Sigmoid colon (tissue), 6 donors: ENCODE measurements at regions not wholly inside any gene's neighbourhood (a gene's known extent, or its start where the extent isn't known, plus 50 kb on each side); places are given as distances from the start of the nearest gene placed in this dataset.

ENCODE experiments used
- DNase-seq: peaks from one replicate; pipeline ENCODE4 v3.0.0-alpha.2; 2019
- H3K27ac ChIP-seq, 4 donors: fragments of 200-600 bp; sonication (generic); one replicate each; pipeline ENCODE4 v1.5.1; 2016 to 2019; ENCODE audit warnings: mild to moderate bottlenecking in 1 of 4
- H3K27me3 ChIP-seq, 3 donors: fragments of 200-600 bp; sonication (generic); one replicate each; pipeline ENCODE4 v1.5.1; 2019; ENCODE audit warnings: mild to moderate bottlenecking in 1 of 3
- H3K36me3 ChIP-seq, 4 donors: fragments of 200-600 bp; sonication (generic); one replicate each; pipeline ENCODE4 v1.5.1; 2016 to 2019
- H3K4me1 ChIP-seq, 4 donors: fragments of 200-600 bp; sonication (generic); one replicate each; pipeline ENCODE4 v1.5.1; 2017 to 2019
- H3K4me3 ChIP-seq, 4 donors: fragments of 200-600 bp; sonication (generic); one replicate each; pipeline ENCODE4 v1.5.1; 2017 to 2019; ENCODE audit warnings: mild to moderate bottlenecking in 2 of 4, moderate library complexity in 1 of 4
- H3K9me3 ChIP-seq, 4 donors: fragments of 200-600 bp in 3 of 4; sonication (generic) in 3 of 4; one replicate each; pipeline versions ENCODE4 v1.5.1 to v1.6.1; 2013 to 2019
- CTCF ChIP-seq, 4 experiments: fragments of 450-650 bp in 3 of 4; fragments of 200-600 bp in 1 of 4; IDR thresholded peaks; one replicate each; pipeline ENCODE4 v1.5.1; 2016 to 2019; ENCODE audit warnings: antibody characterized with exemption in 4 of 4, mild to moderate bottlenecking in 3 of 4, moderate library complexity in 2 of 4
- EP300 ChIP-seq, 4 donors: sonication (generic); formaldehyde crosslinking; IDR thresholded peaks; one replicate each; pipeline ENCODE4 v1.6.1; 2017; ENCODE audit warnings: antibody characterized with exemption in 4 of 4
- POLR2A ChIP-seq, 2 donors: fragments of 450-650 bp; IDR thresholded peaks; one replicate each; pipeline ENCODE4 v1.6.1; 2016; ENCODE audit warnings: antibody characterized with exemption in 2 of 2, mild to moderate bottlenecking in 2 of 2, moderate library complexity in 2 of 2
- POLR2AphosphoS5 ChIP-seq, 4 donors: sonication (generic); formaldehyde crosslinking; IDR thresholded peaks; one replicate each; pipeline ENCODE4 v1.6.1; 2017; ENCODE audit warnings: antibody characterized with exemption in 4 of 4
- WGBS, 2 donors: extraction: QIAGEN DNeasy Blood & Tissue Kit; methylation state at CpG; one replicate each; pipeline ENCODE4 v1.1.7; 2013; 5-methylcytosine and 5-hydroxymethylcytosine counted together
- intact Hi-C: fragments of 100-400 bp; cut with DNase I; formaldehyde crosslinking; loops from one replicate; pipeline ENCODE4 v1.15.1; 2023
- donor health status: healthy with polysubstance abuse.
- donor health status: healthy.

- intact Hi-C loops = no loop called here
- WGBS, 2 donors = 66 to 78% methylated on average over 3 of the region's 3 CpGs
- Histone ChIP-seq H3K27ac (no peak overlapping the region), H3K27me3 (no peaks in the 10 kb centered on the region), H3K4me3 (no peak overlapping the region), H3K9me3 (peaks cover 0 to 3% (median 0%) of the 10 kb centered on the region in 4 donors), H3K4me1 (no peaks in the 10 kb centered on the region), H3K36me3 (no peaks in the 10 kb centered on the region)
- no peak for TF ChIP-seq EP300 (IDR thresholded peaks at IDR 0.05)
- no peak for TF ChIP-seq POLR2AphosphoS5 (IDR thresholded peaks at IDR 0.05)
- no peak for TF ChIP-seq CTCF (IDR thresholded peaks at IDR 0.05)
- TF ChIP-seq POLR2A (IDR thresholded peaks at IDR 0.05) = no peak
- no peak for DNase-seq
Observed at GRCh38 chr17:51563961-51564360, 303.6 kb downstream of the UTP18 start.

- Histone ChIP-seq H3K9me3 (no peaks in the 10 kb centered on the region), H3K27me3 (no peaks in the 10 kb centered on the region), H3K4me1 (no peaks in the 10 kb centered on the region), H3K4me3 (no peak overlapping the region), H3K27ac (no peak overlapping the region), H3K36me3 (no peaks in the 10 kb centered on the region)
- intact Hi-C loops = no loop called here
- TF ChIP-seq POLR2A (IDR thresholded peaks at IDR 0.05) (no peak), EP300 (IDR thresholded peaks at IDR 0.05) (no peak), POLR2AphosphoS5 (IDR thresholded peaks at IDR 0.05) (no peak), CTCF (IDR thresholded peaks at IDR 0.05) (no peak)
- DNase-seq = no peak
Observed at GRCh38 chr17:51572115-51572514, 311.8 kb downstream of the UTP18 start.
